ENCODE measurements at regions not wholly inside any gene's neighbourhood (a gene's known extent, or its start where the extent isn't known, plus 50 kb on each side); places are given as distances from the start of the nearest gene placed in this dataset.

DNA sequence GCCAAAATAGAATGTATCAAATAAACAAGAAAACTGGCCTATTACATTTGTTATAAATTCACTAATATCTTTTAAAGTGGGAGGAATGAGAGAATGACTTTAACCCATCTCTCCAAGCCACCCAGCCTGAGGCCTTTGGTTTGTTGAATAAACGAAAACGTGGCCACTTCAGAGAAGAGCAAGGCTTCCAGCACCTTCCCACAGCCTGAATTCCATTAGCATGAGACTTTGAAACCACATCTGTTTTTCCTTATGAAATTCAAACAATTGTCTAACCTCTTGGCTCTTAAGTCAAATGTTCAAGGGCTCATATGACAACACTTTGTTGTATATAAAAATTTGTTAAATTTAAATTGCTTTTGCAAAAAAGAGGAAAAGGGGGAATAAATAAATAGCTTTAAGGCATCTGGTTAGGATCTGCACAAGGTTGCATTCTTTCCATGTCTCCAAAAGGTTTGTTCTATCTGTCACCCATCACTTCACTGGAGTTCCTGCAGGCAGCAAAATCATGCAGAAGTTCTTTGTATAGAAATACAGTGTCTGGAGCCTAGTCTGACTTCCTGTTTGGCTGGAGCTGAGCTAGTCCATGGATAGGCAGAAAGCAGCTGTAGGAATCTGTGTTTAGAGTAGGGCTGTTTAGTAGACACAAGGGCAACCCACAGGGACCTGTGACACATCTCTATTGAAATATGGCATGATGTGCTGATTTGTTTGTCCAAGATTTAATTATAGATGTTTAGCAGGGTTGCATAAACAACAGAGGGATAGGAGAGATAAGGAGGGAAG, 502.3 kb downstream of the KCTD12 start:
- no peak for TF ChIP-seq FOXA1 (IDR thresholded peaks at IDR 0.05)
- TF ChIP-seq FOXM1 (IDR thresholded peaks at IDR 0.05; ENCODE audit: borderline replicate concordance) = no peak
- TF ChIP-seq SUZ12 (IDR thresholded peaks at IDR 0.05) = no peak
- no peak for TF ChIP-seq CTBP1 (IDR thresholded peaks at IDR 0.05; ENCODE audit: borderline replicate concordance)
- TF ChIP-seq TARDBP (IDR thresholded peaks at IDR 0.05) = no peak
- no peak for TF ChIP-seq ARNT (IDR thresholded peaks at IDR 0.05)
- no peak for TF ChIP-seq ELF4 (IDR thresholded peaks at IDR 0.05)

All from HEK293T (cell line).